IMR-90 (cell line): ENCODE measurements at regions not wholly inside any gene's neighbourhood (a gene's known extent, or its start where the extent isn't known, plus 50 kb on each side); places are given as distances from the start of the nearest gene placed in this dataset.

ENCODE experiments used
- ATAC-seq: fragments of 200-7000 bp; cut with Tn5 transposase; 2 replicates; pipeline ENCODE4 v1.9.1; 2020; ENCODE audit warnings: low read depth, mild to moderate bottlenecking, moderate library complexity
- BruUV-seq: library from RNA; stranded (reverse); fragments of 400-500 nt; replicated peaks from 2 replicates; lab custom pipeline; 2021; lab: Mats Ljungman, UMichigan
- CTCF ChIA-PET: fragments of 300-600 bp; formaldehyde crosslinking; extraction: SDS; loops from one replicate; lab custom pipeline; 2021; ENCODE audit warnings: antibody characterized with exemption; lab: Yijun Ruan, JAX
- POLR2A ChIA-PET: fragments of 300-600 bp; sonication (Branson Sonifier 250); formaldehyde crosslinking; loops from one replicate; lab custom pipeline; 2022; ENCODE audit warnings: antibody characterized with exemption; ENCODE audit not compliant: unreplicated experiment; lab: Charles Lee
- DNase-seq: peaks from one replicate; pipeline ENCODE4 v3.0.0; 2013
- H2AFZ ChIP-seq: replicated peaks from 2 replicates; pipeline ENCODE3; 2013; ENCODE audit warnings: low read length, mild to moderate bottlenecking; ENCODE audit not compliant: poor library complexity
- H2AK5ac ChIP-seq: 2 replicates; pipeline ENCODE4 v1.6.1; 2013; ENCODE audit warnings: low read depth, low read length, inconsistent platforms
- H2AK9ac ChIP-seq: replicated peaks from 2 replicates; pipeline ENCODE3; 2013; ENCODE audit warnings: mild to moderate bottlenecking, low read depth, low read length, moderate library complexity; ENCODE audit not compliant: poor library complexity
- H2BK120ac ChIP-seq: 2 replicates; pipeline ENCODE4 v1.6.1; 2013; ENCODE audit warnings: low read depth, low read length, inconsistent platforms
- H2BK15ac ChIP-seq: 3 replicates; pipeline ENCODE4 v1.6.1; 2013; ENCODE audit warnings: low read depth, low read length, inconsistent platforms
- H2BK20ac ChIP-seq: 2 replicates; pipeline ENCODE4 v1.6.1; 2013; ENCODE audit warnings: low read depth, mild to moderate bottlenecking, inconsistent platforms, low read length, moderate library complexity
- H2BK5ac ChIP-seq: 2 replicates; pipeline ENCODE4 v1.6.1; 2013; ENCODE audit warnings: mild to moderate bottlenecking, low read depth, low read length, inconsistent platforms; ENCODE audit not compliant: poor library complexity, severe bottlenecking
- H3K14ac ChIP-seq: replicated peaks from 2 replicates; pipeline ENCODE4 v1.6.1; 2013; ENCODE audit warnings: low read depth, low read length, inconsistent platforms
- H3K18ac ChIP-seq: 2 replicates; pipeline ENCODE4 v1.6.1; 2013; ENCODE audit warnings: low read depth, low read length, control low read depth
- H3K23ac ChIP-seq: 2 replicates; pipeline ENCODE4 v1.6.1; 2013; ENCODE audit warnings: low read depth, low read length, inconsistent platforms
- H3K27ac ChIP-seq: 2 replicates; pipeline ENCODE4 v1.5.1; 2013; ENCODE audit warnings: mild to moderate bottlenecking, control low read depth, low read length; ENCODE audit not compliant: insufficient read depth
- H3K27me3 ChIP-seq: 2 replicates; pipeline ENCODE4 v1.6.1; 2013; ENCODE audit warnings: low read length; ENCODE audit not compliant: control insufficient read depth, insufficient read depth
- H3K36me3 ChIP-seq: 2 replicates; pipeline ENCODE4 v1.6.1; 2013; ENCODE audit warnings: low read length, mixed read lengths; ENCODE audit not compliant: control insufficient read depth, insufficient read depth
- H3K4ac ChIP-seq: 2 replicates; pipeline ENCODE4 v1.6.1; 2013; ENCODE audit warnings: low read depth, low read length, inconsistent platforms
- H3K4me1 ChIP-seq: 2 replicates; pipeline ENCODE4 v1.6.1; 2013; ENCODE audit warnings: low read length, mixed read lengths; ENCODE audit not compliant: control insufficient read depth, insufficient read depth
- H3K4me2 ChIP-seq: 2 replicates; pipeline ENCODE4 v1.6.1; 2013; ENCODE audit warnings: low read depth, mild to moderate bottlenecking, control low read depth, low read length, moderate library complexity
- H3K4me3 ChIP-seq: 2 replicates; pipeline ENCODE4 v1.5.1; 2013; ENCODE audit warnings: low read depth, mild to moderate bottlenecking, control low read depth, low read length, moderate library complexity; ENCODE audit not compliant: insufficient read depth
- H3K56ac ChIP-seq: 2 replicates; pipeline ENCODE4 v1.6.1; 2013; ENCODE audit warnings: low read length, inconsistent platforms; ENCODE audit not compliant: insufficient read depth; ENCODE audit errors: extremely low read depth
- H3K79me1 ChIP-seq, 2 experiments: 2 replicates each; pipeline ENCODE4 v1.6.1; 2013; ENCODE audit warnings: low read length in 2 of 2, inconsistent platforms in 1 of 2, low read depth in 1 of 2
- H3K9ac ChIP-seq: 2 replicates; pipeline ENCODE4 v1.6.1; 2013; ENCODE audit warnings: low read depth, low read length, control low read depth
- H3K9me1 ChIP-seq: 2 replicates; pipeline ENCODE4 v1.6.1; 2013; ENCODE audit warnings: low read length, inconsistent platforms; ENCODE audit not compliant: insufficient read depth
- H3K9me3 ChIP-seq: 2 replicates; pipeline ENCODE4 v1.6.1; 2013; ENCODE audit warnings: low read length; ENCODE audit not compliant: control insufficient read depth, insufficient read depth
- H4K20me1 ChIP-seq: 2 replicates; pipeline ENCODE4 v1.6.1; 2013; ENCODE audit warnings: low read length, inconsistent platforms; ENCODE audit not compliant: insufficient read depth
- H4K5ac ChIP-seq: 2 replicates; pipeline ENCODE4 v1.6.1; 2013; ENCODE audit warnings: mild to moderate bottlenecking, low read depth, low read length, control low read depth
- H4K8ac ChIP-seq, 2 experiments: 2 replicates each; pipeline ENCODE4 v1.6.1; 2013; ENCODE audit warnings: low read depth in 2 of 2, low read length in 2 of 2, control low read depth in 1 of 2, inconsistent platforms in 1 of 2
- H4K91ac ChIP-seq: 2 replicates; pipeline ENCODE4 v1.6.1; 2013; ENCODE audit warnings: low read depth, low read length, inconsistent platforms; ENCODE audit not compliant: insufficient read depth
- BHLHE40 ChIP-seq: fragments of 150-350 bp; IDR thresholded peaks from 2 replicates; pipeline ENCODE4 v1.6.1; 2016; ENCODE audit warnings: mild to moderate bottlenecking, low read depth, low read length
- CEBPB ChIP-seq: IDR thresholded peaks from 2 replicates; pipeline ENCODE4 v1.6.1; 2012; ENCODE audit warnings: low read depth, low read length, improper control_type of control experiment
- CHD1 ChIP-seq: IDR thresholded peaks from 2 replicates; pipeline ENCODE4 v1.6.1; 2012; ENCODE audit warnings: low read depth, low read length, improper control_type of control experiment
- ELK1 ChIP-seq: fragments of 150-350 bp; IDR thresholded peaks from 2 replicates; pipeline ENCODE4 v1.6.1; 2016; ENCODE audit warnings: low read depth, mild to moderate bottlenecking, low read length, moderate library complexity, borderline replicate concordance
- FOS ChIP-seq: fragments of 150-350 bp; IDR thresholded peaks from 2 replicates; pipeline ENCODE4 v1.6.1; 2016; ENCODE audit warnings: low read depth, low read length
- MAFK ChIP-seq: IDR thresholded peaks from 2 replicates; pipeline ENCODE4 v1.6.1; 2012; ENCODE audit warnings: low read depth, low read length, improper control_type of control experiment
- MAZ ChIP-seq: IDR thresholded peaks from 2 replicates; pipeline ENCODE4 v1.6.1; 2012; ENCODE audit warnings: low read depth, mild to moderate bottlenecking, low read length, improper control_type of control experiment, moderate library complexity, borderline replicate concordance
- MXI1 ChIP-seq: IDR thresholded peaks from 2 replicates; pipeline ENCODE4 v1.6.1; 2012; ENCODE audit warnings: low read depth, mild to moderate bottlenecking, low read length, moderate library complexity, borderline replicate concordance
- NFE2L2 ChIP-seq: fragments of 150-350 bp; IDR thresholded peaks from 2 replicates; pipeline ENCODE4 v1.6.1; 2016; ENCODE audit warnings: low read depth, mild to moderate bottlenecking, low read length
- POLR2A ChIP-seq: IDR thresholded peaks from 2 replicates; pipeline ENCODE4 v1.6.1; 2012; ENCODE audit warnings: mild to moderate bottlenecking, low read depth, low read length
- RAD21 ChIP-seq: IDR thresholded peaks from 2 replicates; pipeline ENCODE4 v1.6.1; 2012; ENCODE audit warnings: low read length, improper control_type of control experiment
- RCOR1 ChIP-seq: IDR thresholded peaks from 2 replicates; pipeline ENCODE4 v1.6.1; 2012; ENCODE audit warnings: mild to moderate bottlenecking, low read length, improper control_type of control experiment; ENCODE audit not compliant: insufficient replicate concordance
- RFX5 ChIP-seq: IDR thresholded peaks from 2 replicates; pipeline ENCODE4 v1.8.0; 2012; ENCODE audit warnings: low read depth, mild to moderate bottlenecking, low read length, moderate library complexity
- SMC3 ChIP-seq: fragments of 150-350 bp; IDR thresholded peaks from 2 replicates; pipeline ENCODE4 v1.6.1; 2016; ENCODE audit warnings: low read depth, mild to moderate bottlenecking, antibody characterized with exemption, low read length, moderate library complexity
- USF2 ChIP-seq: fragments of 150-350 bp; IDR thresholded peaks from 2 replicates; pipeline ENCODE4 v1.6.1; 2017; ENCODE audit warnings: mild to moderate bottlenecking, antibody characterized with exemption, low read length, low read depth
- WGBS, 2 experiments: methylation state at CpG; one replicate each; pipeline versions ENCODE4 v1.1.5 to v1.1.7; 2013; ENCODE audit warnings: missing lambda C conversion rate in 2 of 2; ENCODE audit not compliant: insufficient read length in 1 of 2; ENCODE audit errors: extremely low coverage in 2 of 2; 5-methylcytosine and 5-hydroxymethylcytosine counted together
- dilution Hi-C: fragments of 300-500 bp; cut with HindIII; formaldehyde crosslinking; loops from one replicate; pipeline ENCODE4 v1.14.3; 2018; ENCODE audit warnings: low sequenced_read_pairs; ENCODE audit not compliant: unreplicated experiment
- in situ Hi-C: fragments of 300-500 bp; cut with MboI; formaldehyde crosslinking; loops from 3 replicates; pipeline ENCODE4 v1.14.3; 2019; ENCODE audit warnings: low sequenced_read_pairs, inconsistent platforms, mixed read lengths
- intact Hi-C: fragments of 100-400 bp; cut with micrococcal nuclease; formaldehyde crosslinking; loops from 2 replicates; pipeline ENCODE4 v1.10.0; 2022
- TF ChIP-seq, protein P1 (sequence below): conservative IDR thresholded peaks from 2 replicates; pipeline ENCODE4 v1.5.1; 2012; ENCODE audit warnings: mild to moderate bottlenecking, low read depth, low read length, improper control_type of control experiment

DNA sequence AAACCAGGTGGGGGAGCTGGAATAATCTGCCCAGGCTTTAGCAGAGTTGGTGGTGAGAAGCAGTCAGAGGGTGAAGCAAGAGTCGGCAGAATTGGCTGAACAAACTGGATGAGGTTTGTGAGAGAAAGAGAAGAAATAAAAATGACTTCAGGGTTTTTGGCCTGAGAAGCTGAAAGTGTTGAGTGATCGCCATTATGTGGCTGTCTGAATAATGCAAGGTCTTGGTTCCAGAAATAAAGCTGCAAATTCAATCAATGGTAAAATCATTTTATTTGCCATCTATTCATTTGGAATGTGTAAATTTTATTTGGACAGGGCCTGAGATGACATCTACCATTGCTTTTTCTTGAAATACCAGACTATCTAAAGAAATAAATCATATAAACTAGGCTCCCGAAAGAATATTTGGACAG lies 50.4 kb upstream of the DAB2 start:
- BruUV-seq = no TSS peak
- Histone ChIP-seq H4K20me1 (no peaks in the 10 kb centered on the region), H2BK20ac (peak overlapping the region; percentile 48), H3K9ac (no peak overlapping the region), H4K8ac (0 out of 4 replicates have a peak overlapping the region, but pooled peaks have one; percentile 11 to 16), H2AK9ac (no peak overlapping the region), H3K56ac (no peak overlapping the region), H3K4me2 (no peak overlapping the region), H3K79me1 (no peaks in the 10 kb centered on the region; a peak in 1 of 4 replicates), H2BK5ac (peak overlapping the region; percentile 14), H3K9me1 (peaks cover 6% of the 10 kb centered on the region), H3K4me3 (no peak overlapping the region), H4K91ac (0 out of 2 replicates have a peak overlapping the region, but pooled peaks have one; percentile 62), H3K23ac (no peak overlapping the region), H3K36me3 (no peaks in the 10 kb centered on the region), H3K27ac (peak overlapping the region; percentile 12; the same call in 1 of the 2 replicates), H2AK5ac (no peak overlapping the region), H3K4ac (peak overlapping the region; percentile 30; the same call in 1 of the 2 replicates), H3K4me1 (peaks cover 12% of the 10 kb centered on the region), H3K14ac (no peak overlapping the region), H2BK15ac (peak overlapping the region; percentile 42; the same call in 1 of the 3 replicates), H3K9me3 (no peaks in the 10 kb centered on the region), H3K18ac (peak overlapping the region; percentile 39), H2AFZ (no peak overlapping the region), H2BK120ac (peak overlapping the region; percentile 38; the same call in 1 of the 2 replicates), H4K5ac (no peak overlapping the region), H3K27me3 (no peaks in the 10 kb centered on the region)
- no CpG with 5 or more reads among the region's 3 CpGs for WGBS, 2 experiments
- in situ Hi-C loops (no loop called here), dilution Hi-C loops (no loop called here), intact Hi-C loops (loop anchor here (5.0 kb wide), 1 partner anchor 47 kb away; no protein-coding TSS in a partner anchor)
- ATAC-seq = no peak
- no peak for TF ChIP-seq BHLHE40
- no peak for TF ChIP-seq RAD21
- TF ChIP-seq MAFK = no peak
- no peak for TF ChIP-seq POLR2A
- TF ChIP-seq, protein P1, sequence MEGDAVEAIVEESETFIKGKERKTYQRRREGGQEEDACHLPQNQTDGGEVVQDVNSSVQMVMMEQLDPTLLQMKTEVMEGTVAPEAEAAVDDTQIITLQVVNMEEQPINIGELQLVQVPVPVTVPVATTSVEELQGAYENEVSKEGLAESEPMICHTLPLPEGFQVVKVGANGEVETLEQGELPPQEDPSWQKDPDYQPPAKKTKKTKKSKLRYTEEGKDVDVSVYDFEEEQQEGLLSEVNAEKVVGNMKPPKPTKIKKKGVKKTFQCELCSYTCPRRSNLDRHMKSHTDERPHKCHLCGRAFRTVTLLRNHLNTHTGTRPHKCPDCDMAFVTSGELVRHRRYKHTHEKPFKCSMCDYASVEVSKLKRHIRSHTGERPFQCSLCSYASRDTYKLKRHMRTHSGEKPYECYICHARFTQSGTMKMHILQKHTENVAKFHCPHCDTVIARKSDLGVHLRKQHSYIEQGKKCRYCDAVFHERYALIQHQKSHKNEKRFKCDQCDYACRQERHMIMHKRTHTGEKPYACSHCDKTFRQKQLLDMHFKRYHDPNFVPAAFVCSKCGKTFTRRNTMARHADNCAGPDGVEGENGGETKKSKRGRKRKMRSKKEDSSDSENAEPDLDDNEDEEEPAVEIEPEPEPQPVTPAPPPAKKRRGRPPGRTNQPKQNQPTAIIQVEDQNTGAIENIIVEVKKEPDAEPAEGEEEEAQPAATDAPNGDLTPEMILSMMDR = no peak
- no peak for TF ChIP-seq NFE2L2
- TF ChIP-seq USF2 = no peak
- no peak for TF ChIP-seq RCOR1
- TF ChIP-seq ELK1 = no peak
- no peak for TF ChIP-seq RFX5
- TF ChIP-seq CEBPB = no peak
- TF ChIP-seq CHD1 = no peak
- TF ChIP-seq SMC3 = no peak
- no peak for TF ChIP-seq MXI1
- TF ChIP-seq MAZ = no peak
- no peak for TF ChIP-seq FOS
- ChIA-PET CTCF (interaction anchor here (1.0 to 1.2 kb wide), 2 partner anchors 20 to 50 kb away, joined by 3 to 5 read pairs; partner anchors contain the start of gene DAB2), POLR2A (interaction anchor here (1.8 kb wide), 1 partner anchor 52 kb away, joined by 9 read pairs; no protein-coding TSS in a partner anchor)
- no peak for DNase-seq
